ENCODE measurements at regions not wholly inside any gene's neighbourhood (a gene's known extent, or its start where the extent isn't known, plus 50 kb on each side); places are given as distances from the start of the nearest gene placed in this dataset.

- Mint-ChIP-seq H3K9me3 (peaks cover 14 to 23% of the 10 kb centered on the region in 2 donors), H3K27ac (no peak overlapping the region), H3K36me3 (peaks cover 19% of the 10 kb centered on the region), H3K4me3 (no peak overlapping the region), H3K27me3 (ENCODE audit: low read depth in 2 of 2) (no peaks in the 10 kb centered on the region), H3K4me1 (no peaks in the 10 kb centered on the region)
- Histone ChIP-seq H3K27me3 (ENCODE audit: control insufficient read depth, insufficient read depth, low read length) (no peaks in the 10 kb centered on the region), H3K36me3 (ENCODE audit: control insufficient read depth, insufficient read depth, low read length) (no peaks in the 10 kb centered on the region), H3K9me3 (ENCODE audit: control insufficient read depth, insufficient read depth, low read length) (peaks cover 9% of the 10 kb centered on the region), H3K4me1 (ENCODE audit: control insufficient read depth, insufficient read depth, low read length) (no peaks in the 10 kb centered on the region), H3K4me3 (ENCODE audit: low read length) (no peak overlapping the region), H3K27ac (ENCODE audit: low read length) (no peak overlapping the region)
- no peak for ATAC-seq
- 91% methylated on average over 6 of the region's 6 CpGs for WGBS (ENCODE audit: insufficient coverage)
- DNase-seq = no peak
- intact Hi-C loops (cut with micrococcal nuclease) = no loop called here
- TF ChIP-seq CTCF (IDR thresholded peaks at IDR 0.05) = no peak
Observed at GRCh38 chr3:95254758-95255157, 1191.9 kb downstream of the NSUN3 start.

- Histone ChIP-seq H3K4me3 (ENCODE audit: low read length) (no peak overlapping the region), H3K4me1 (ENCODE audit: control insufficient read depth, insufficient read depth, low read length) (no peaks in the 10 kb centered on the region), H3K27me3 (ENCODE audit: control insufficient read depth, insufficient read depth, low read length) (no peaks in the 10 kb centered on the region), H3K27ac (ENCODE audit: low read length) (no peak overlapping the region), H3K36me3 (ENCODE audit: control insufficient read depth, insufficient read depth, low read length) (no peaks in the 10 kb centered on the region), H3K9me3 (ENCODE audit: control insufficient read depth, insufficient read depth, low read length) (peaks cover 4% of the 10 kb centered on the region)
- no peaks in the 10 kb centered on the region for H3K36me3 Mint-ChIP-seq
- no peaks in the 10 kb centered on the region for H3K27me3 Mint-ChIP-seq (ENCODE audit: low read depth in 2 of 2)
- H3K27ac Mint-ChIP-seq = no peak overlapping the region
- ATAC-seq = no peak
- H3K9me3 Mint-ChIP-seq = peaks cover 7 to 12% of the 10 kb centered on the region in 2 donors
- WGBS (ENCODE audit: insufficient coverage) = no CpG with 5 or more reads among the region's 3 CpGs
- DNase-seq = no peak
- H3K4me1 Mint-ChIP-seq = no peaks in the 10 kb centered on the region
- TF ChIP-seq CTCF (IDR thresholded peaks at IDR 0.05) = no peak
- no peak overlapping the region for H3K4me3 Mint-ChIP-seq
- intact Hi-C loops (cut with micrococcal nuclease) = no loop called here
Observed at GRCh38 chr3:95265129-95265528, 1202.3 kb downstream of the NSUN3 start.

- ATAC-seq = no peak
- Histone ChIP-seq H3K27ac (ENCODE audit: low read length) (no peak overlapping the region), H3K36me3 (ENCODE audit: control insufficient read depth, insufficient read depth, low read length) (no peaks in the 10 kb centered on the region), H3K9me3 (ENCODE audit: control insufficient read depth, insufficient read depth, low read length) (peaks cover 4% of the 10 kb centered on the region), H3K4me3 (ENCODE audit: low read length) (no peak overlapping the region), H3K4me1 (ENCODE audit: control insufficient read depth, insufficient read depth, low read length) (no peaks in the 10 kb centered on the region), H3K27me3 (ENCODE audit: control insufficient read depth, insufficient read depth, low read length) (no peaks in the 10 kb centered on the region)
- no peak for TF ChIP-seq CTCF (IDR thresholded peaks at IDR 0.05)
- Mint-ChIP-seq H3K4me3 (no peak overlapping the region), H3K27ac (no peak overlapping the region), H3K27me3 (ENCODE audit: low read depth in 2 of 2) (no peaks in the 10 kb centered on the region), H3K9me3 (peaks cover 3 to 8% of the 10 kb centered on the region in 2 donors), H3K4me1 (no peaks in the 10 kb centered on the region), H3K36me3 (no peaks in the 10 kb centered on the region)
- intact Hi-C loops (cut with micrococcal nuclease) = no loop called here
- WGBS (ENCODE audit: insufficient coverage) = 75% methylated on average over 1 of the region's 1 CpG
- DNase-seq = no peak
Observed at GRCh38 chr3:95271395-95271794, 1208.5 kb downstream of the NSUN3 start.

- H3K4me1 ChIP-seq (ENCODE audit: control insufficient read depth, insufficient read depth, low read length) = no peaks in the 10 kb centered on the region
- DNase-seq = no peak
- Mint-ChIP-seq H3K27me3 (ENCODE audit: low read depth in 2 of 2) (no peaks in the 10 kb centered on the region), H3K4me1 (no peaks in the 10 kb centered on the region), H3K4me3 (no peak overlapping the region), H3K9me3 (peaks cover 3 to 8% of the 10 kb centered on the region in 2 donors), H3K36me3 (no peaks in the 10 kb centered on the region), H3K27ac (no peak overlapping the region)
- H3K36me3 ChIP-seq (ENCODE audit: control insufficient read depth, insufficient read depth, low read length) = no peaks in the 10 kb centered on the region
- intact Hi-C loops (cut with micrococcal nuclease) = no loop called here
- H3K9me3 ChIP-seq (ENCODE audit: control insufficient read depth, insufficient read depth, low read length) = peaks cover 4% of the 10 kb centered on the region
- ATAC-seq = no peak
- no peak overlapping the region for H3K27ac ChIP-seq (ENCODE audit: low read length)
- H3K4me3 ChIP-seq (ENCODE audit: low read length) = no peak overlapping the region
- no peak for TF ChIP-seq CTCF (IDR thresholded peaks at IDR 0.05)
- no CpG with 5 or more reads among the region's 3 CpGs for WGBS (ENCODE audit: insufficient coverage)
- no peaks in the 10 kb centered on the region for H3K27me3 ChIP-seq (ENCODE audit: control insufficient read depth, insufficient read depth, low read length)
Observed at GRCh38 chr3:95272166-95272565, 1209.3 kb downstream of the NSUN3 start.

Measured in natural killer cell (primary cell).